Left lung (tissue), 4 donors: ENCODE measurements at regions not wholly inside any gene's neighbourhood (a gene's known extent, or its start where the extent isn't known, plus 50 kb on each side); places are given as distances from the start of the nearest gene placed in this dataset.

Source experiments
- ATAC-seq: fragments of 200-7000 bp; cut with Tn5 transposase; one replicate; pipeline ENCODE4 v1.9.1; 2020; ENCODE audit warnings: moderate library complexity
- DNase-seq, 4 donors: peaks; one replicate each; pipeline ENCODE4 v3.0.0-alpha.2; 2013 to 2020
- H3K27ac ChIP-seq, 2 donors: fragments of 200-600 bp; sonication (generic) in 1 of 2; one replicate each; pipeline versions ENCODE4 v1.5.0 to v1.8.0; 2020 to 2021
- H3K27me3 ChIP-seq, 2 donors: fragments of 200-600 bp; sonication (generic) in 1 of 2; one replicate each; pipeline versions ENCODE4 v1.5.0 to v1.8.0; 2020 to 2021
- H3K36me3 ChIP-seq, 2 donors: fragments of 200-600 bp; sonication (generic) in 1 of 2; one replicate each; pipeline versions ENCODE4 v1.5.0 to v1.8.0; 2020 to 2021
- H3K4me1 ChIP-seq, 2 donors: fragments of 200-600 bp; one replicate each; pipeline ENCODE4 v1.8.0; 2021
- H3K4me3 ChIP-seq, 2 donors: fragments of 200-600 bp; sonication (generic) in 1 of 2; one replicate each; pipeline versions ENCODE4 v1.5.0 to v1.8.0; 2020 to 2021; ENCODE audit warnings: mild to moderate bottlenecking in 1 of 2
- H3K9me3 ChIP-seq, 2 donors: fragments of 200-600 bp; sonication (generic) in 1 of 2; one replicate each; pipeline versions ENCODE4 v1.5.0 to v1.8.0; 2020 to 2021
- CTCF ChIP-seq, 2 donors: fragments of 200-600 bp; sonication (generic) in 1 of 2; IDR thresholded peaks; one replicate each; pipeline versions ENCODE4 v1.5.0 to v1.8.0; 2021; ENCODE audit warnings: antibody characterized with exemption in 2 of 2
- intact Hi-C, 2 donors: fragments of 100-400 bp; cut with DNase I; formaldehyde crosslinking; loops; one replicate each; pipeline versions ENCODE4 v1.11.2 to v1.14.2; 2022
- donor health status: DM: no; HTN: yes; CAD: no.
- donor health status: DM: no; HTN: no; CAD: no.

- Histone ChIP-seq H3K4me1 (no peaks in the 10 kb centered on the region), H3K4me3 (no peak overlapping the region), H3K9me3 (no peaks in the 10 kb centered on the region), H3K27me3 (no peaks in the 10 kb centered on the region), H3K36me3 (no peaks in the 10 kb centered on the region), H3K27ac (no peak overlapping the region)
- ATAC-seq, result no peak
- intact Hi-C loops, result no loop called here
- DNase-seq, result no peak
- TF ChIP-seq CTCF (IDR thresholded peaks at IDR 0.05), result no peak
Measured at GRCh38 chr7:131795400-131795799, 239.0 kb upstream of the PODXL start.

DNA sequence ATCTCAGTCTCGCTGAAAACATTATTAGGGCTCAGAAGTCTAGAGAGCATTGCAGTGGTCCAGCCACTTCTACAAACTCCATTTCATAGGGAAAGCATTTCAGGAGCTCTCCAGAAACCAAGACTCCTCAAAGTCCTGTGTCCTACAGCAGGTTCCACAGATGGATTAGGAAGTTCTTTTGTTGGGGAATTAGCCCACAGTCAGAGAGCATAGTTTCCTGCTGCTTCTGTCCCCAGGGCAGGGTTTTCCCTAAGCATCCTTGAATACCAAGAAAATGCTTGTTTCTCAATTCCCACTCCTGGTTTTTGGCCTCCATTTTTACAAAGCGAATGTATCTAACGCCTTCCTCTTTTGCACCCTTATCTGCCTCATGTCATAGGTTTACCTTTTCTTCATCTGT is 235.9 kb upstream of the PODXL start:
- Histone ChIP-seq H3K4me3 (no peak overlapping the region), H3K27ac (no peak overlapping the region), H3K36me3 (no peaks in the 10 kb centered on the region), H3K9me3 (no peaks in the 10 kb centered on the region), H3K27me3 (no peaks in the 10 kb centered on the region), H3K4me1 (no peaks in the 10 kb centered on the region)
- ATAC-seq (no peak), DNase-seq (no peak)
- intact Hi-C loops, result no loop called here
- no peak for TF ChIP-seq CTCF (IDR thresholded peaks at IDR 0.05)

- H3K4me1 ChIP-seq, result no peaks in the 10 kb centered on the region
- H3K27me3 ChIP-seq, result peaks cover 0 to 5% of the 10 kb centered on the region in 2 donors
- intact Hi-C loops, result no loop called here
- H3K27ac ChIP-seq, result no peak overlapping the region
- no peak overlapping the region for H3K4me3 ChIP-seq
- no peak for TF ChIP-seq CTCF (IDR thresholded peaks at IDR 0.05)
- ATAC-seq, result no peak
- H3K9me3 ChIP-seq, result no peaks in the 10 kb centered on the region
- H3K36me3 ChIP-seq, result no peaks in the 10 kb centered on the region
- DNase-seq, result no peak
Measured at GRCh38 chr7:131787101-131787500, 230.7 kb upstream of the PODXL start.

- no peaks in the 10 kb centered on the region for H3K9me3 ChIP-seq
- no peak for DNase-seq
- H3K4me1 ChIP-seq, result no peaks in the 10 kb centered on the region
- H3K27ac ChIP-seq, result no peak overlapping the region
- H3K36me3 ChIP-seq, result no peaks in the 10 kb centered on the region
- intact Hi-C loops, result no loop called here
- H3K4me3 ChIP-seq, result no peak overlapping the region
- TF ChIP-seq CTCF (IDR thresholded peaks at IDR 0.05), result no peak
- H3K27me3 ChIP-seq, result peaks cover 0 to 11% of the 10 kb centered on the region in 2 donors
- no peak for ATAC-seq
Measured at GRCh38 chr7:131786204-131786603, 229.8 kb upstream of the PODXL start.

- Histone ChIP-seq H3K27ac (no peak overlapping the region), H3K27me3 (peaks cover 0 to 14% of the 10 kb centered on the region in 2 donors), H3K36me3 (no peaks in the 10 kb centered on the region), H3K4me1 (no peaks in the 10 kb centered on the region), H3K9me3 (no peaks in the 10 kb centered on the region), H3K4me3 (no peak overlapping the region)
- DNase-seq, result no peak
- intact Hi-C loops, result no loop called here
- TF ChIP-seq CTCF (IDR thresholded peaks at IDR 0.05), result no peak
- ATAC-seq, result no peak
Measured at GRCh38 chr7:131778601-131779000, 222.2 kb upstream of the PODXL start.
